GM18505 (cell line): ENCODE measurements at regions not wholly inside any gene's neighbourhood (a gene's known extent, or its start where the extent isn't known, plus 50 kb on each side); places are given as distances from the start of the nearest gene placed in this dataset.

Experiments used
- ATAC-seq: cut with Tn5 transposase; IDR thresholded peaks from one replicate; pipeline ENCODE4 v1.9.1; 2021; ENCODE audit not compliant: unreplicated experiment
- POLR2A ChIP-seq: IDR thresholded peaks from 4 replicates; pipeline ENCODE4 v1.6.1; 2011; ENCODE audit warnings: borderline replicate concordance; ENCODE audit not compliant: insufficient read depth, insufficient read length; ENCODE audit errors: extremely low read depth

- ATAC-seq: no peak
- TF ChIP-seq POLR2A: no peak
These were observed 112.1 kb upstream of the LRATD1 start for GRCh38 chr2:14520385-14520945.

GRCh38 chr2:14524041-14524802, 108.3 kb upstream of the LRATD1 start:
- TF ChIP-seq POLR2A: no peak
- ATAC-seq: no peak

- no peak for ATAC-seq
- no peak for TF ChIP-seq POLR2A
These were observed 107.8 kb upstream of the LRATD1 start for GRCh38 chr2:14524803-14525080.

- no peak for TF ChIP-seq POLR2A
- ATAC-seq: no peak
These were observed 102.0 kb upstream of the LRATD1 start for GRCh38 chr2:14530506-14530905.

- ATAC-seq: no peak
- TF ChIP-seq POLR2A: no peak
These were observed 99.3 kb upstream of the LRATD1 start for GRCh38 chr2:14533131-14533757.

- no peak for ATAC-seq
- no peak for TF ChIP-seq POLR2A
These were observed 97.4 kb upstream of the LRATD1 start for GRCh38 chr2:14535156-14535555.

- TF ChIP-seq POLR2A: no peak
- ATAC-seq: no peak
These were observed 95.5 kb upstream of the LRATD1 start for GRCh38 chr2:14536976-14537375.

GRCh38 chr2:14540015-14540414, 92.5 kb upstream of the LRATD1 start:
- no peak for TF ChIP-seq POLR2A
- no peak for ATAC-seq

- ATAC-seq: no peak
- TF ChIP-seq POLR2A: no peak
These were observed 89.2 kb upstream of the LRATD1 start for GRCh38 chr2:14543284-14543683.

GRCh38 chr2:14544247-14544646, 88.3 kb upstream of the LRATD1 start:
- ATAC-seq: no peak
- no peak for TF ChIP-seq POLR2A

- TF ChIP-seq POLR2A: no peak
- no peak for ATAC-seq
These were observed 84.7 kb upstream of the LRATD1 start for GRCh38 chr2:14547830-14548229.

- no peak for TF ChIP-seq POLR2A
- ATAC-seq: no peak
These were observed 81.9 kb upstream of the LRATD1 start for GRCh38 chr2:14550658-14551057.

- TF ChIP-seq POLR2A: no peak
- no peak for ATAC-seq
These were observed 81.4 kb upstream of the LRATD1 start for GRCh38 chr2:14551069-14551468.

GRCh38 chr2:14552286-14552685, 80.2 kb upstream of the LRATD1 start:
- ATAC-seq: no peak
- no peak for TF ChIP-seq POLR2A

GRCh38 chr2:14552818-14553217, 79.7 kb upstream of the LRATD1 start:
- no peak for ATAC-seq

GRCh38 chr2:14554849-14555545, 77.5 kb upstream of the LRATD1 start:
- ATAC-seq: no peak
- TF ChIP-seq POLR2A: no peak

More at GRCh38 chr2:14552818-14553217, 79.7 kb upstream of the LRATD1 start:
- no peak for TF ChIP-seq POLR2A
